Fibroblast of skin of back (primary cell): ENCODE measurements at regions not wholly inside any gene's neighbourhood (a gene's known extent, or its start where the extent isn't known, plus 50 kb on each side); places are given as distances from the start of the nearest gene placed in this dataset.
A peak's percentile ranks its signal among the peaks of the same experiment; 100 is the strongest.
"Not testable (repeated sequence)": the region's sequence is repeated elsewhere in the genome, so short reads cannot be mapped to it uniquely, and the experiment has no call there.

Experiments
- DNase-seq: peaks from one replicate; pipeline ENCODE4 v3.0.0-alpha.2; 2013

GRCh38 chr10:121242741-121243608, 355.3 kb downstream of the FGFR2 start:
- DNase-seq = no peak

GRCh38 chr10:121243609-121244241, 354.5 kb downstream of the FGFR2 start:
- no peak for DNase-seq

GRCh38 chr10:121244818-121245217, 353.4 kb downstream of the FGFR2 start:
- peak; percentile 9 for DNase-seq

GRCh38 chr10:121245754-121246153, 352.5 kb downstream of the FGFR2 start:
- no peak for DNase-seq

- DNase-seq = no peak
These were observed 350.0 kb downstream of the FGFR2 start for GRCh38 chr10:121248266-121248665.

GRCh38 chr10:121250995-121251764, 347.1 kb downstream of the FGFR2 start:
- DNase-seq = no peak

GRCh38 chr10:121252756-121253155, 345.5 kb downstream of the FGFR2 start:
- no peak for DNase-seq

- DNase-seq = peak; percentile 24
These were observed 337.9 kb downstream of the FGFR2 start for GRCh38 chr10:121260377-121260776.

- no peak for DNase-seq
These were observed 336.6 kb downstream of the FGFR2 start for GRCh38 chr10:121261665-121262064.

- DNase-seq = no peak
These were observed 335.3 kb downstream of the FGFR2 start for GRCh38 chr10:121262774-121263430.

GRCh38 chr10:121263431-121263783, 334.8 kb downstream of the FGFR2 start:
- DNase-seq = no peak

- DNase-seq = no peak
These were observed 332.7 kb downstream of the FGFR2 start for GRCh38 chr10:121265360-121266123.

- no peak for DNase-seq
These were observed 331.9 kb downstream of the FGFR2 start for GRCh38 chr10:121266370-121266769.

GRCh38 chr10:121267236-121268003, 330.8 kb downstream of the FGFR2 start:
- DNase-seq = no peak

- no peak for DNase-seq
These were observed 329.9 kb downstream of the FGFR2 start for GRCh38 chr10:121268363-121268762.

GRCh38 chr10:121268863-121269432, 329.3 kb downstream of the FGFR2 start:
- DNase-seq = no peak

- DNase-seq = no peak
These were observed 327.3 kb downstream of the FGFR2 start for GRCh38 chr10:121270906-121271305.

GRCh38 chr10:121276046-121276445, 322.2 kb downstream of the FGFR2 start:
- no peak for DNase-seq

GRCh38 chr10:121276822-121277221, 321.4 kb downstream of the FGFR2 start:
- DNase-seq = no peak

- not testable (repeated sequence) for DNase-seq
These were observed 319.9 kb downstream of the FGFR2 start for GRCh38 chr10:121278386-121278785.

GRCh38 chr10:121281576-121281975, 316.7 kb downstream of the FGFR2 start:
- peak; percentile 9 for DNase-seq
